ENCODE measurements at regions not wholly inside any gene's neighbourhood (a gene's known extent, or its start where the extent isn't known, plus 50 kb on each side); places are given as distances from the start of the nearest gene placed in this dataset.

DNA sequence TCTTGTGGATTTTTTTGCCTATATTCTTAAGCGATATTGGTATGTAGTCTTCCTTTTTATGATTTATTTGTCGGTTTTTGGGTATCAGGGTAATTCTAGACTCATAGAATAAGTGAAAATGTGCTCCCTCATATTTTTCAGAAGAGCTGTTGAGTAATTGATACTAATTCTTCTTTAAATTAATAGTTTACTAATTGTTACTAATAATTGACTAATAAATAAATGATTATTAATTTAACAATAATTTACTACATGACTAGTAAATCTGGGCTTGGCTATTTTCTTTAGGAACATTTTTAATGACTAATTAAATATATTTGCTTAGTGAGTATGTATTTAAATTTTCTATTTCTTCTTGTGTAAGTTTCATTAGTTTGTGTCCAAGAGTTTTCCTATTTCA, 325.0 kb downstream of the ADCYAP1 start:
- TF ChIP-seq FOXK2 (IDR thresholded peaks at IDR 0.05) (no peak), ZNF384 (IDR thresholded peaks at IDR 0.05) (no peak), FOXA1 (IDR thresholded peaks at IDR 0.05) (no peak), FOXM1 (IDR thresholded peaks at IDR 0.05; ENCODE audit: borderline replicate concordance) (no peak)

Data from HEK293T (cell line).